ENCODE measurements at regions not wholly inside any gene's neighbourhood (a gene's known extent, or its start where the extent isn't known, plus 50 kb on each side); places are given as distances from the start of the nearest gene placed in this dataset.

DNA sequence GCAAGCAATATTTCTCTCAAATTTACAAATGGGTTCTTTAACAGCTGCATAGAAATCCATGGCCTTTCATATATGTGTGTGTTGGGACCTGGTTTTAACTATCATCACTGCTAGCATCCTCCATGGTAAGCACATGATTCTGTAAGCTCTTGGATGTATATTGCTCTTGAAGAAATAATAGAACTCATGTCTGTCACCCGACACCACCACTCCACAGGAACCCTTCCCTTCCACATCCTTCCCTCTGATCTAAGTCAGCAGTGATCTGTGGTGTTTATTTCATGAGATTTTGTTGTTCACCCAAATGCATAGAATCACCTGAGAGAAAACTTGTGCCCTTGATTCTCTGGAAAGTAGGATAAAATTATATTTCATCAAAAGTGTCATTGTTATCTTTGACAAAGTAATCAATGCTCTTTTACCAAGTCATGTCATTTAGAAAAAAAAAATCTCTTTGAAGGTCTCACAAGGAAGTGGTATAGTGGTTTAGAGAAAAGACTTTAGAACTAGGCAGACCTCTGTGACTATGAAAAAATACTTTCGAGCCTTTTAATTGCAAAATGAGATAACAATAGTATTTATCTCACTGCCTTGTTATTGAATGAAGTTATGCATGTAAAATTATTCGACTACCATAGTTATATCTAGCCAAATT lies 649.8 kb upstream of the SLC35B3 start:
- H3K27ac ChIP-seq (ENCODE audit: low read depth, low read length) = no peak overlapping the region
- H3K27me3 ChIP-seq (ENCODE audit: insufficient read depth, low read length) = no peaks in the 10 kb centered on the region
- no peaks in the 10 kb centered on the region for H3K4me1 ChIP-seq (ENCODE audit: insufficient read depth, low read length)
- no peaks in the 10 kb centered on the region for H3K27me3 Mint-ChIP-seq (ENCODE audit: low read depth, unreplicated experiment)
- no peaks in the 10 kb centered on the region for H3K36me3 ChIP-seq (ENCODE audit: insufficient read depth, low read length)
- H3K27ac Mint-ChIP-seq (ENCODE audit: unreplicated experiment) = no peak overlapping the region
- H3K4me1 Mint-ChIP-seq (ENCODE audit: low read depth, unreplicated experiment) = no peaks in the 10 kb centered on the region
- H2AFZ ChIP-seq (ENCODE audit: low read depth, low read length) = no peak overlapping the region
- DNase-seq (ENCODE audit: low read depth) (no peak), FAIRE-seq (no peak)
- H3K9me3 ChIP-seq (ENCODE audit: insufficient read depth, low read depth, low read length) = no peaks in the 10 kb centered on the region
- no peaks in the 10 kb centered on the region for H3K36me3 Mint-ChIP-seq (ENCODE audit: low read depth, unreplicated experiment)
- H3K4me3 ChIP-seq (ENCODE audit: insufficient read depth, low read depth, low read length) = no peak overlapping the region
- no peak overlapping the region for H3K4me2 ChIP-seq (ENCODE audit: low read length)
- no peaks in the 10 kb centered on the region for H3K79me2 ChIP-seq (ENCODE audit: insufficient read depth, low read length)
- no peak overlapping the region for H3K9ac ChIP-seq (ENCODE audit: low read length)
- H4K20me1 ChIP-seq (ENCODE audit: insufficient read depth, low read length) = no peaks in the 10 kb centered on the region
- H3K4me3 Mint-ChIP-seq (ENCODE audit: unreplicated experiment) = no peak overlapping the region
- no peak for TF ChIP-seq EZH2 (IDR thresholded peaks at IDR 0.05; ENCODE audit: insufficient read depth, low read length)
- TF ChIP-seq, protein P1, sequence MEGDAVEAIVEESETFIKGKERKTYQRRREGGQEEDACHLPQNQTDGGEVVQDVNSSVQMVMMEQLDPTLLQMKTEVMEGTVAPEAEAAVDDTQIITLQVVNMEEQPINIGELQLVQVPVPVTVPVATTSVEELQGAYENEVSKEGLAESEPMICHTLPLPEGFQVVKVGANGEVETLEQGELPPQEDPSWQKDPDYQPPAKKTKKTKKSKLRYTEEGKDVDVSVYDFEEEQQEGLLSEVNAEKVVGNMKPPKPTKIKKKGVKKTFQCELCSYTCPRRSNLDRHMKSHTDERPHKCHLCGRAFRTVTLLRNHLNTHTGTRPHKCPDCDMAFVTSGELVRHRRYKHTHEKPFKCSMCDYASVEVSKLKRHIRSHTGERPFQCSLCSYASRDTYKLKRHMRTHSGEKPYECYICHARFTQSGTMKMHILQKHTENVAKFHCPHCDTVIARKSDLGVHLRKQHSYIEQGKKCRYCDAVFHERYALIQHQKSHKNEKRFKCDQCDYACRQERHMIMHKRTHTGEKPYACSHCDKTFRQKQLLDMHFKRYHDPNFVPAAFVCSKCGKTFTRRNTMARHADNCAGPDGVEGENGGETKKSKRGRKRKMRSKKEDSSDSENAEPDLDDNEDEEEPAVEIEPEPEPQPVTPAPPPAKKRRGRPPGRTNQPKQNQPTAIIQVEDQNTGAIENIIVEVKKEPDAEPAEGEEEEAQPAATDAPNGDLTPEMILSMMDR (IDR thresholded peaks at IDR 0.05; ENCODE audit: insufficient read depth, low read depth, low read length) = no peak
- no peaks in the 10 kb centered on the region for H3K9me3 Mint-ChIP-seq (ENCODE audit: unreplicated experiment)

GRCh38 chr6:9083108-9083507 lies 647.8 kb upstream of the SLC35B3 start:
- DNase-seq (ENCODE audit: low read depth) (no peak), FAIRE-seq (no peak)
- H3K4me3 Mint-ChIP-seq (ENCODE audit: unreplicated experiment) = no peak overlapping the region
- Histone ChIP-seq H3K4me1 (ENCODE audit: insufficient read depth, low read length) (no peaks in the 10 kb centered on the region), H3K9me3 (ENCODE audit: insufficient read depth, low read depth, low read length) (no peaks in the 10 kb centered on the region), H3K4me2 (ENCODE audit: low read length) (no peak overlapping the region), H3K9ac (ENCODE audit: low read length) (no peak overlapping the region), H3K27me3 (ENCODE audit: insufficient read depth, low read length) (no peaks in the 10 kb centered on the region), H3K36me3 (ENCODE audit: insufficient read depth, low read length) (no peaks in the 10 kb centered on the region), H3K79me2 (ENCODE audit: insufficient read depth, low read length) (no peaks in the 10 kb centered on the region), H3K4me3 (ENCODE audit: insufficient read depth, low read depth, low read length) (no peak overlapping the region), H4K20me1 (ENCODE audit: insufficient read depth, low read length) (no peaks in the 10 kb centered on the region), H3K27ac (ENCODE audit: low read depth, low read length) (no peak overlapping the region), H2AFZ (ENCODE audit: low read depth, low read length) (no peak overlapping the region)
- no peaks in the 10 kb centered on the region for H3K9me3 Mint-ChIP-seq (ENCODE audit: unreplicated experiment)
- TF ChIP-seq EZH2 (IDR thresholded peaks at IDR 0.05; ENCODE audit: insufficient read depth, low read length) = no peak
- TF ChIP-seq, protein P1 (IDR thresholded peaks at IDR 0.05; ENCODE audit: insufficient read depth, low read depth, low read length) = no peak
- no peaks in the 10 kb centered on the region for H3K4me1 Mint-ChIP-seq (ENCODE audit: low read depth, unreplicated experiment)
- no peaks in the 10 kb centered on the region for H3K27me3 Mint-ChIP-seq (ENCODE audit: low read depth, unreplicated experiment)
- H3K36me3 Mint-ChIP-seq (ENCODE audit: low read depth, unreplicated experiment) = no peaks in the 10 kb centered on the region
- H3K27ac Mint-ChIP-seq (ENCODE audit: unreplicated experiment) = no peak overlapping the region

GRCh38 chr6:9066726-9067125 lies 631.4 kb upstream of the SLC35B3 start:
- H3K79me2 ChIP-seq (ENCODE audit: insufficient read depth, low read length) = no peaks in the 10 kb centered on the region
- Mint-ChIP-seq H3K27me3 (ENCODE audit: low read depth, unreplicated experiment) (no peaks in the 10 kb centered on the region), H3K27ac (ENCODE audit: unreplicated experiment) (no peak overlapping the region), H3K4me1 (ENCODE audit: low read depth, unreplicated experiment) (no peaks in the 10 kb centered on the region), H3K4me3 (ENCODE audit: unreplicated experiment) (no peak overlapping the region), H3K36me3 (ENCODE audit: low read depth, unreplicated experiment) (no peaks in the 10 kb centered on the region), H3K9me3 (ENCODE audit: unreplicated experiment) (no peaks in the 10 kb centered on the region)
- H3K36me3 ChIP-seq (ENCODE audit: insufficient read depth, low read length) = no peaks in the 10 kb centered on the region
- no peak overlapping the region for H2AFZ ChIP-seq (ENCODE audit: low read depth, low read length)
- no peak overlapping the region for H3K4me3 ChIP-seq (ENCODE audit: insufficient read depth, low read depth, low read length)
- H3K27me3 ChIP-seq (ENCODE audit: insufficient read depth, low read length) = no peaks in the 10 kb centered on the region
- DNase-seq (ENCODE audit: low read depth) (no peak), FAIRE-seq (no peak)
- no peak for TF ChIP-seq EZH2 (IDR thresholded peaks at IDR 0.05; ENCODE audit: insufficient read depth, low read length)
- TF ChIP-seq, protein P1 (IDR thresholded peaks at IDR 0.05; ENCODE audit: insufficient read depth, low read depth, low read length) = no peak
- H3K27ac ChIP-seq (ENCODE audit: low read depth, low read length) = no peak overlapping the region
- H3K4me1 ChIP-seq (ENCODE audit: insufficient read depth, low read length) = no peaks in the 10 kb centered on the region
- no peak overlapping the region for H3K9ac ChIP-seq (ENCODE audit: low read length)
- H3K4me2 ChIP-seq (ENCODE audit: low read length) = no peak overlapping the region
- no peaks in the 10 kb centered on the region for H3K9me3 ChIP-seq (ENCODE audit: insufficient read depth, low read depth, low read length)
- no peaks in the 10 kb centered on the region for H4K20me1 ChIP-seq (ENCODE audit: insufficient read depth, low read length)
